Neural crest cell (in vitro differentiated cells): ENCODE measurements at regions not wholly inside any gene's neighbourhood (a gene's known extent, or its start where the extent isn't known, plus 50 kb on each side); places are given as distances from the start of the nearest gene placed in this dataset.

ENCODE experiments used
- DNase-seq: peaks from one replicate; pipeline ENCODE4 v3.0.0; 2021; ENCODE audit warnings: low read depth, mixed read lengths, low spot score
- H3K27ac Mint-ChIP-seq: one replicate; pipeline ENCODE4 v1.8.0; 2021; ENCODE audit warnings: mild to moderate bottlenecking, mixed read lengths; ENCODE audit not compliant: unreplicated experiment
- H3K27me3 Mint-ChIP-seq: 2 replicates; pipeline ENCODE4 v1.8.0; 2021; ENCODE audit warnings: low read depth, mild to moderate bottlenecking, mixed read lengths
- H3K36me3 Mint-ChIP-seq: 2 replicates; pipeline ENCODE4 v1.8.0; 2021; ENCODE audit warnings: low read depth, mild to moderate bottlenecking, mixed read lengths
- H3K4me1 Mint-ChIP-seq: 2 replicates; pipeline ENCODE4 v1.8.0; 2021; ENCODE audit warnings: mixed read lengths
- H3K4me3 Mint-ChIP-seq: one replicate; pipeline ENCODE4 v1.8.0; 2021; ENCODE audit warnings: mild to moderate bottlenecking, mixed read lengths
- H3K9me3 Mint-ChIP-seq: 2 replicates; pipeline ENCODE4 v1.8.0; 2021; ENCODE audit warnings: mixed read lengths
- TF ChIP-seq, protein P1 (sequence below): fragments of 200-600 bp; sonication (generic); conservative IDR thresholded peaks from 2 replicates; pipeline ENCODE4 v1.5.0; 2021; ENCODE audit warnings: antibody characterized with exemption, mild to moderate bottlenecking

DNA sequence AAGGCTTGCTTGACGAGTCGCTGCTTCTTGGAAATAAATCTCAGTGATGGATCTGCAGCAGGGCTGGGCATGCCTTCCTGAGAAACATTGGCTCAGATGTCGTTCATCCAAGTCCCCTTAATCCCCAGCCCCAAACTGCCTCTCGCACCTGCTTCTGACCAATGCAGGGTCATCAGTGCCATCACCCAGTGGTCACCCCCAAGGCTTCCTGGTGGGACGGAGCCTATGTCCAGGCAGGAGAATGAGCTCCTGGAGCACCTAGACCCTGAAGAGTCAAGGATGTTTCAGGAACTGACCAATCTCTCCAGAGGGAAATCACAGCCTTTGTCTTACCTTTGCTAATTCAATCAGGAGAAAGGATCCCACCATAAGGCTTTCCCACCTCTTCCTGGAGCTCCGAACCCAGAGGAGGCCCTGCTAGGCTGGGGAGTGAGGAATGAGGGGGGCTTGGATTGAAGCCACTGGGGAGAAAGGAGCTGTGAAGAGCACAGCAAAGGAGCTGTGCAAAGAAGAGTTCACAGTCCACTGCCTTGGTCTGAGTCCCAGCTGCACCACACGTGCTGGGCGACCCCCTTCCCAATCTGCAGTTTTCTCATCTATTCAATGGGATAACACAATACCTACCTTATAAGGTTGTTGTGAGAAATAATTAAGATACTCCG lies 416.1 kb downstream of the NPHP4 start:
- DNase-seq: no peak
- Mint-ChIP-seq H3K4me1 (no peaks in the 10 kb centered on the region), H3K9me3 (peaks cover 5% of the 10 kb centered on the region), H3K36me3 (no peaks in the 10 kb centered on the region), H3K27ac (no peak overlapping the region), H3K27me3 (peaks cover 20% of the 10 kb centered on the region), H3K4me3 (no peak overlapping the region)
- TF ChIP-seq, protein P1, sequence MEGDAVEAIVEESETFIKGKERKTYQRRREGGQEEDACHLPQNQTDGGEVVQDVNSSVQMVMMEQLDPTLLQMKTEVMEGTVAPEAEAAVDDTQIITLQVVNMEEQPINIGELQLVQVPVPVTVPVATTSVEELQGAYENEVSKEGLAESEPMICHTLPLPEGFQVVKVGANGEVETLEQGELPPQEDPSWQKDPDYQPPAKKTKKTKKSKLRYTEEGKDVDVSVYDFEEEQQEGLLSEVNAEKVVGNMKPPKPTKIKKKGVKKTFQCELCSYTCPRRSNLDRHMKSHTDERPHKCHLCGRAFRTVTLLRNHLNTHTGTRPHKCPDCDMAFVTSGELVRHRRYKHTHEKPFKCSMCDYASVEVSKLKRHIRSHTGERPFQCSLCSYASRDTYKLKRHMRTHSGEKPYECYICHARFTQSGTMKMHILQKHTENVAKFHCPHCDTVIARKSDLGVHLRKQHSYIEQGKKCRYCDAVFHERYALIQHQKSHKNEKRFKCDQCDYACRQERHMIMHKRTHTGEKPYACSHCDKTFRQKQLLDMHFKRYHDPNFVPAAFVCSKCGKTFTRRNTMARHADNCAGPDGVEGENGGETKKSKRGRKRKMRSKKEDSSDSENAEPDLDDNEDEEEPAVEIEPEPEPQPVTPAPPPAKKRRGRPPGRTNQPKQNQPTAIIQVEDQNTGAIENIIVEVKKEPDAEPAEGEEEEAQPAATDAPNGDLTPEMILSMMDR: no peak

DNA sequence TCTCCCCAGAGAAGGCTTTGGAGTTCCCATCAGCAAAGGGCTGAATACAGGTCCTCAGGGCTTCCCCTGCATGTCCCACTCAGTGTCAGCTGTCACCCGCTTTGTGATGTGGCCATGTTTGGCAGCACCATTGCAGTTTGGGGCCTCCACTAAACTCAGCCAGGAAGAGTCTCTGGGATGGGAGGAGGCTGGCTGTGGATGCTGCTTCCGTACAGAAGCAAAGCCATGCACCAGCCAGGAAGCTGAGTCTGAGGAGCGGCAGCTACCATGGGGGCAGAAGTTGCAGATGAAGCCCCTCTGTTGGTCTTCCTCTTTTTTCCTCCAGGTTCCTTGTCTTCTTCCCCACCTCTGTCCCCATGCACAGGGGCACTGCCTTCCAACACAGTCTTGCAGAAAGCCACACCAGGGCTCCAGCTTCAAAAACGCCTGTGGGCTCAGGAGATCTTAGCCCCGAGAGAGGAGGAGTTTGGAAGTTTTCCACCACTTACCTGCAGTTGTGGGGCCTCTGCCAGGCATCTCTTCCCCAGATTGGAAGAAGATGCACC lies 416.8 kb downstream of the NPHP4 start:
- no peak for DNase-seq
- H3K4me1 Mint-ChIP-seq: no peaks in the 10 kb centered on the region
- TF ChIP-seq, protein P1: no peak
- peaks cover 16% of the 10 kb centered on the region for H3K27me3 Mint-ChIP-seq
- H3K27ac Mint-ChIP-seq: no peak overlapping the region
- H3K4me3 Mint-ChIP-seq: no peak overlapping the region
- no peaks in the 10 kb centered on the region for H3K36me3 Mint-ChIP-seq
- H3K9me3 Mint-ChIP-seq: peaks cover 8% of the 10 kb centered on the region

DNA sequence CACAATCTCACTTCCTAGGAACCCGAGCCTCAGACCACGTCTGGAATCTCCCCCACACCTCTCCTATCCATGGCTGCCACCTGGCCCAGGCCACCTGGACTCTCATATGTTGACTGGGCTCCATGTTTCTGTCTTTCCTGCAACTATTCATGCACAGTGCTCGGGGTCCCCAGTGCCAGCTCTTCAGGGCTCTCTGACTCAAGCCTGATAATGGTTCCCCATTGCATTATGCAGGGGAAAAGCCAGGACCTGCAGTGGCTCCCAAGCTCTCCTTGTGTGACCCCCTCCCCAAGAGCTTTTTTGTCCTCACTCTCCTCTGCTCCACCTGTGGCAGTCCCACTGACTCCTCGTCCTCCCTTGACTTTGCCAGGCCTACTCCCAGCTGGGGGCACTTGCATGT lies 417.6 kb downstream of the NPHP4 start:
- DNase-seq: no peak
- TF ChIP-seq, protein P1: no peak
- Mint-ChIP-seq H3K27me3 (peaks cover 16% of the 10 kb centered on the region), H3K9me3 (peaks cover 8% of the 10 kb centered on the region), H3K4me1 (no peaks in the 10 kb centered on the region), H3K36me3 (no peaks in the 10 kb centered on the region), H3K27ac (peak overlapping the region; percentile 3), H3K4me3 (no peak overlapping the region)

DNA sequence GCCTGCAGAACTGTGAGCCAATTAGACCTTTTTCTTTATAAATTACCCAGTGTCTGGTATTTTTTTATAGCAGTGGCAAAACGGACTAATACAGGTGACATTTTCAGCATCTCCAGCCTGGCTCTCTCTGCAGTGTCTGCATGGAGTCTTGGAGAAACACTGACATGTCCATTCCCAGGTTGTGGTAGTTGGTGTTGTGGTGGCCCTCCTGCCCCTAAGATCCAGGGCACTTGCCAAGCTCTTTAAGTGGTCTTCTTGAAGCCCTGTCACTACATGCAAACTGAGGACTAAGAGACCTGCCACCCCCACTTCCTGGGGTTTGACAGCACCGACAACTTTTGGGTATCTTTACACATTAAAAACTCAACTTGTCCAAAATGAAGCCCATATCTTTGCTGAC lies 419.4 kb downstream of the NPHP4 start:
- TF ChIP-seq, protein P1: no peak
- Mint-ChIP-seq H3K27ac (no peak overlapping the region), H3K27me3 (peaks cover 7% of the 10 kb centered on the region), H3K9me3 (peaks cover 16% of the 10 kb centered on the region), H3K4me1 (no peaks in the 10 kb centered on the region), H3K36me3 (no peaks in the 10 kb centered on the region), H3K4me3 (no peak overlapping the region)
- DNase-seq: no peak

DNA sequence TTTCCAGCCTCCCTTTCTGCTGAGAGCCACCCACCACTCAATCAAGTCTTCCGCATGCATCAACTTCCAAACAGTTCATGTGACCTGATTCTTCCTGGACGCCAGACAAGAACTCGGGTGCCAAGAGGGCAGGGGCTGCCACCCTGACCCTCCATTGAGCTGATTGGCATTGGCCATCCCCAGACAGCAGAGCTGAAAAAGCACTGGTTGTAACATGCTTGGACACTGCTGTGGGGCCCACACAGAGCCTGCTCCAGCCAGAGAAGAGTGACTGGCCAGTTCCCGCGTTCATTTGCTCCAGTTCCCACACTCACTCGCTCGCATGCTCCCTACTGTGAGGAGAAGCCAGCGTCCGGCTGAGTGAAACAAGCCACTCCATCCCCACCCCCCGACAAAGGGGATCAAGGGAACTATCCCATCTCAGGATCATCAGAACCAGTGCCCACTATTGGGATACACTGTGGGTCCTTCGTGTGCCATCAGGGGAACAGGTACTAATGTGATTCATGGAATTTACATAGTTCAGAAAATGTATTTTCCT lies 420.3 kb downstream of the NPHP4 start:
- Mint-ChIP-seq H3K36me3 (no peaks in the 10 kb centered on the region), H3K27ac (no peak overlapping the region), H3K9me3 (peaks cover 16% of the 10 kb centered on the region), H3K27me3 (peaks cover 7% of the 10 kb centered on the region), H3K4me3 (no peak overlapping the region), H3K4me1 (no peaks in the 10 kb centered on the region)
- TF ChIP-seq, protein P1: no peak
- DNase-seq: no peak
